OCI-LY3 (cell line): ENCODE measurements at regions not wholly inside any gene's neighbourhood (a gene's known extent, or its start where the extent isn't known, plus 50 kb on each side); places are given as distances from the start of the nearest gene placed in this dataset.

Source experiments
- H2AFZ ChIP-seq: fragments of 200-600, 300-600 bp; shearing (Covaris generic); 2 replicates; pipeline ENCODE4 v1.6.0; 2014; ENCODE audit warnings: antibody characterized with exemption, low read depth, low read length
- H3K27ac ChIP-seq: fragments of 200-600, 300-600 bp; sonication (generic); 2 replicates; pipeline ENCODE4 v1.5.1; 2014; ENCODE audit warnings: mild to moderate bottlenecking, low read length, moderate library complexity, mixed read lengths
- H3K27me3 ChIP-seq: fragments of 200-600, 300-600 bp; sonication (generic); 2 replicates; pipeline ENCODE4 v1.6.1; 2014; ENCODE audit warnings: low read depth, low read length, mixed read lengths
- H3K36me3 ChIP-seq: fragments of 200-600, 300-600 bp; sonication (generic); replicated peaks from 2 replicates; pipeline ENCODE3; 2014; ENCODE audit warnings: low read depth, low read length, mixed read lengths
- H3K4me1 ChIP-seq: fragments of 300-600, 200-600 bp; sonication (generic); 2 replicates; pipeline ENCODE4 v1.6.1; 2014; ENCODE audit warnings: low read length, mixed read lengths
- H3K4me2 ChIP-seq: fragments of 200-600, 300-600 bp; sonication (generic); 2 replicates; pipeline ENCODE4 v1.6.1; 2014; ENCODE audit warnings: low read length, mixed read lengths
- H3K4me3 ChIP-seq: fragments of 300-600, 200-600 bp; sonication (generic); 2 replicates; pipeline ENCODE4 v1.5.1; 2014; ENCODE audit warnings: antibody characterized with exemption, mild to moderate bottlenecking, low read length, moderate library complexity
- H3K79me2 ChIP-seq: fragments of 300-600, 200-600 bp; shearing (Covaris generic); 2 replicates; pipeline ENCODE4 v1.6.1; 2014; ENCODE audit warnings: mild to moderate bottlenecking, low read length, mixed read lengths
- H3K9ac ChIP-seq: fragments of 300-600, 200-600 bp; shearing (Covaris generic); 2 replicates; pipeline ENCODE4 v1.6.0; 2014; ENCODE audit warnings: mild to moderate bottlenecking, low read length, moderate library complexity
- H3K9me3 ChIP-seq: fragments of 200-600, 300-600 bp; shearing (Covaris generic); 2 replicates; pipeline ENCODE4 v1.6.1; 2014; ENCODE audit warnings: low read length, mixed read lengths; ENCODE audit not compliant: insufficient read depth
- H4K20me1 ChIP-seq: fragments of 200-600, 300-600 bp; sonication (generic); 2 replicates; pipeline ENCODE4 v1.6.1; 2016; ENCODE audit warnings: low read length, mixed read lengths; ENCODE audit not compliant: insufficient read depth
- EZH2phosphoT487 ChIP-seq: fragments of 200-600 bp; shearing (Covaris generic); IDR thresholded peaks from 2 replicates; pipeline ENCODE4 v1.6.1; 2018; ENCODE audit warnings: antibody characterized with exemption, mixed run types, low read depth
- TF ChIP-seq, protein P1 (sequence below): fragments of 200-600, 300-600 bp; sonication (generic); IDR thresholded peaks from 2 replicates; pipeline ENCODE4 v1.5.1; 2014; ENCODE audit warnings: antibody characterized with exemption, low read length, low read depth

DNA sequence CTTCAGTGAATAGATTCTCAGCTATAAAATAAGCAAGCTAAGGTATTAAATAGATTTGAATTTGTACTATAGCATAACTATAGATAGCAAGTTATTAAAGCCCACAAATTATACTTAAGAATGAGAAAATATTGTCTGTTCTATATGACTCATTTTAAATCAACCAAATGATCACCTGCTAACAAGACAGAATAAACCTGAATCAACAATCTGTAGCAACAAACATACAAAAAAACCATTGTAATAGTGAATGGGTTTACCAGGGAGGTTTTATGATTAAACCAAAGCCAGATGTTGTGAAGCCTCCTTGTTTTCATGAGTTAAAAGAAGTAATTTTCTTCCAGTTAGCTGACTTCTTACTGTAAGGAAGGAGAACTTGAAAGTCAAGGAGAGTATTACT lies 71.9 kb upstream of the HTR1B start:
- H3K4me1 ChIP-seq: no peaks in the 10 kb centered on the region
- H3K4me3 ChIP-seq: no peak overlapping the region
- H3K9me3 ChIP-seq: no peaks in the 10 kb centered on the region
- no peak overlapping the region for H3K4me2 ChIP-seq
- TF ChIP-seq, protein P1, sequence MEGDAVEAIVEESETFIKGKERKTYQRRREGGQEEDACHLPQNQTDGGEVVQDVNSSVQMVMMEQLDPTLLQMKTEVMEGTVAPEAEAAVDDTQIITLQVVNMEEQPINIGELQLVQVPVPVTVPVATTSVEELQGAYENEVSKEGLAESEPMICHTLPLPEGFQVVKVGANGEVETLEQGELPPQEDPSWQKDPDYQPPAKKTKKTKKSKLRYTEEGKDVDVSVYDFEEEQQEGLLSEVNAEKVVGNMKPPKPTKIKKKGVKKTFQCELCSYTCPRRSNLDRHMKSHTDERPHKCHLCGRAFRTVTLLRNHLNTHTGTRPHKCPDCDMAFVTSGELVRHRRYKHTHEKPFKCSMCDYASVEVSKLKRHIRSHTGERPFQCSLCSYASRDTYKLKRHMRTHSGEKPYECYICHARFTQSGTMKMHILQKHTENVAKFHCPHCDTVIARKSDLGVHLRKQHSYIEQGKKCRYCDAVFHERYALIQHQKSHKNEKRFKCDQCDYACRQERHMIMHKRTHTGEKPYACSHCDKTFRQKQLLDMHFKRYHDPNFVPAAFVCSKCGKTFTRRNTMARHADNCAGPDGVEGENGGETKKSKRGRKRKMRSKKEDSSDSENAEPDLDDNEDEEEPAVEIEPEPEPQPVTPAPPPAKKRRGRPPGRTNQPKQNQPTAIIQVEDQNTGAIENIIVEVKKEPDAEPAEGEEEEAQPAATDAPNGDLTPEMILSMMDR: no peak
- TF ChIP-seq EZH2phosphoT487: no peak
- H3K9ac ChIP-seq: no peak overlapping the region
- H3K36me3 ChIP-seq: no peaks in the 10 kb centered on the region
- no peaks in the 10 kb centered on the region for H3K79me2 ChIP-seq
- H2AFZ ChIP-seq: no peak overlapping the region
- H3K27ac ChIP-seq: no peak overlapping the region
- H4K20me1 ChIP-seq: no peaks in the 10 kb centered on the region
- H3K27me3 ChIP-seq: no peaks in the 10 kb centered on the region

DNA sequence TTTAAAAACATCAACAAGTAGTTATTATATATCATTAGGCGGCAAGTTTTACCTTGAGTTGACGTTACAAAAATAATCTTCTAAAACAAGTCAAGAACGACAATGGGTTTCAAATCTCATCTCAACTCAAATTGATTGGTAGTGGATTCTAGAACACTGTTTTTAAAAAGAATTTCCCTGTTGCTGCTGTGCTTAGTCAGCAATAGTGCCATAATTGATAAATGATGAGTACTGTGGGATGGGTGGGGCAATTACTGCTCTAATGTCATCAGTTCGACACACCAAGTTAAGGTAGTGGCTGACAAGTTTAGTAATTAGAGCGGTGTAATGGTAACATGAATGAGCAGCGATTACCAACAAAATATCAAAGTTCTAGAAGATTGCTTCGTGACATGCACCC lies 73.4 kb upstream of the HTR1B start:
- Histone ChIP-seq H3K27ac (no peak overlapping the region), H3K79me2 (no peaks in the 10 kb centered on the region), H3K4me1 (no peaks in the 10 kb centered on the region), H2AFZ (no peak overlapping the region), H3K36me3 (no peaks in the 10 kb centered on the region), H3K9me3 (no peaks in the 10 kb centered on the region), H3K4me3 (no peak overlapping the region), H3K27me3 (no peaks in the 10 kb centered on the region), H3K4me2 (no peak overlapping the region), H4K20me1 (no peaks in the 10 kb centered on the region), H3K9ac (no peak overlapping the region)
- no peak for TF ChIP-seq EZH2phosphoT487
- TF ChIP-seq, protein P1: no peak

DNA sequence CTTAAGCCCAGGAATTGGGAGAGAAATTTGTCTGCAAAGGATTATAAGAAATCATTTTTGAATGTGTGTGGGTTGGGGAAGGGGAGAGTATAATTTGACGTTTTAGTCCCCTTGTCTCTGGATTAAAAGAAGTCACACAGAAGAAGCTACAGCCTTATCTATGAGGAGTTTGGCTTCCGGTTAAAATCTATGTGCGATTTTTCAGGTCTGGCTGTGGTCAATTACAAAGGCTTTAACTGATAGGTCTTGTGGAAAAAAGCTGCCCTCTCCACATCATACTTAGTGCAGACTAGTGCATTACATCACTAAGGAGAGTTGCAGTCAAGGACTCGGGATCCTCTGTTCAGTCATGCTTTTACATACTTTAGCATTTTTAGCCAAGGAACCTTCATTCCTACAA lies 80.3 kb upstream of the HTR1B start:
- Histone ChIP-seq H3K4me1 (no peaks in the 10 kb centered on the region), H3K4me2 (no peak overlapping the region), H3K9ac (no peak overlapping the region), H2AFZ (no peak overlapping the region), H3K9me3 (no peaks in the 10 kb centered on the region), H3K79me2 (no peaks in the 10 kb centered on the region), H3K36me3 (no peaks in the 10 kb centered on the region), H3K27me3 (no peaks in the 10 kb centered on the region), H4K20me1 (no peaks in the 10 kb centered on the region), H3K27ac (no peak overlapping the region), H3K4me3 (no peak overlapping the region)
- TF ChIP-seq, protein P1: no peak
- no peak for TF ChIP-seq EZH2phosphoT487

DNA sequence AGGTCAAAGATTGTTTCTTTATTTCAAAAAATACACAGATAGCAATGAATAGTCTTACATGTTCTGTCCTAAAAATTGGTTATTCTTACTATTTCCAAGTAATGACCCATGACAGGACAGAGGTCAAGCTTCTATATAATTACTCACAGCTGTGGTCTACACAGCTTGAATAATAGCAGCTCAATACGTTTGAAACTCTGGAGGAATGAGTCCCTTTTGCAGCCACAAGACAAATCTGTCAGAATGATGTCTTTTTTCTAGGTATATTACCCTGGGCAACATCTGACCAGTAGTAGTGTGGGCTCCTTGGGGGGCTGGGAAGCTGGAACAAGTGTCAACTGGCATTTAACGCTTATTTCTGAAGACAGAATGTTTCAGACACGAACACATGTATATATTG lies 84.9 kb upstream of the HTR1B start:
- Histone ChIP-seq H2AFZ (no peak overlapping the region), H3K9ac (no peak overlapping the region), H3K4me1 (no peaks in the 10 kb centered on the region), H4K20me1 (no peaks in the 10 kb centered on the region), H3K4me2 (no peak overlapping the region), H3K36me3 (no peaks in the 10 kb centered on the region), H3K4me3 (no peak overlapping the region), H3K27me3 (no peaks in the 10 kb centered on the region), H3K79me2 (no peaks in the 10 kb centered on the region), H3K27ac (no peak overlapping the region), H3K9me3 (no peaks in the 10 kb centered on the region)
- TF ChIP-seq, protein P1: no peak
- no peak for TF ChIP-seq EZH2phosphoT487
